Upper lobe of left lung (tissue), 6 donors: ENCODE measurements at regions not wholly inside any gene's neighbourhood (a gene's known extent, or its start where the extent isn't known, plus 50 kb on each side); places are given as distances from the start of the nearest gene placed in this dataset.

ENCODE experiments used
- ATAC-seq, 2 donors: fragments of 200-7000 bp; cut with Tn5 transposase; one replicate each; pipeline ENCODE4 v1.9.1; 2022; ENCODE audit warnings: mild to moderate bottlenecking in 2 of 2, moderate library complexity in 2 of 2; ENCODE audit not compliant: low FRiP score in 2 of 2
- DNase-seq, 2 donors: peaks; one replicate each; pipeline ENCODE4 v3.0.0-alpha.2; 2019 to 2020
- H3K27ac ChIP-seq, 4 donors: fragments of 200-600 bp; sonication (generic); one replicate each; pipeline ENCODE4 v1.5.1; 2016 to 2019
- H3K27me3 ChIP-seq, 4 donors: fragments of 200-600 bp; sonication (generic); one replicate each; pipeline ENCODE4 v1.5.1; 2017 to 2019
- H3K36me3 ChIP-seq, 4 donors: fragments of 200-600 bp; sonication (generic); one replicate each; pipeline ENCODE4 v1.5.1; 2016 to 2019
- H3K4me1 ChIP-seq, 4 donors: fragments of 200-600 bp; sonication (generic); one replicate each; pipeline ENCODE4 v1.5.1; 2018 to 2019
- H3K4me3 ChIP-seq, 4 donors: fragments of 200-600 bp; sonication (generic); one replicate each; pipeline ENCODE4 v1.5.1; 2017 to 2019; ENCODE audit warnings: mild to moderate bottlenecking in 2 of 4, moderate library complexity in 1 of 4
- H3K9me3 ChIP-seq, 4 donors: fragments of 200-600 bp; sonication (generic); one replicate each; pipeline ENCODE4 v1.5.1; 2018 to 2019
- CTCF ChIP-seq, 6 experiments: fragments of 450-650 bp in 4 of 6; fragments of 200-600 bp in 2 of 6; sonication (generic) in 2 of 6; IDR thresholded peaks; one replicate each; pipeline ENCODE4 v1.5.1; 2016 to 2019; ENCODE audit warnings: antibody characterized with exemption in 6 of 6
- EP300 ChIP-seq, 4 donors: sonication (generic); formaldehyde crosslinking; IDR thresholded peaks; one replicate each; pipeline ENCODE4 v1.5.1; 2017; ENCODE audit warnings: antibody characterized with exemption in 4 of 4, control low read depth in 2 of 4
- POLR2A ChIP-seq, 4 donors: fragments of 450-650 bp; IDR thresholded peaks; one replicate each; pipeline ENCODE4 v1.5.1; 2016 to 2017; ENCODE audit warnings: antibody characterized with exemption in 4 of 4, mild to moderate bottlenecking in 2 of 4
- POLR2AphosphoS5 ChIP-seq, 2 donors: sonication (generic); formaldehyde crosslinking; IDR thresholded peaks; one replicate each; pipeline ENCODE4 v1.5.1; 2017; ENCODE audit warnings: antibody characterized with exemption in 2 of 2
- WGBS, 2 donors: methylation state at CpG; one replicate each; pipeline ENCODE4 v1.1.5; 2017 to 2018; 5-methylcytosine and 5-hydroxymethylcytosine counted together
- donor health status: DM: no; HTN: no; CAD: no; lungs with moderate emphysema.
- donor health status: DM: no; HTN: yes; CAD: no; lungs with severe emphysema.

DNA sequence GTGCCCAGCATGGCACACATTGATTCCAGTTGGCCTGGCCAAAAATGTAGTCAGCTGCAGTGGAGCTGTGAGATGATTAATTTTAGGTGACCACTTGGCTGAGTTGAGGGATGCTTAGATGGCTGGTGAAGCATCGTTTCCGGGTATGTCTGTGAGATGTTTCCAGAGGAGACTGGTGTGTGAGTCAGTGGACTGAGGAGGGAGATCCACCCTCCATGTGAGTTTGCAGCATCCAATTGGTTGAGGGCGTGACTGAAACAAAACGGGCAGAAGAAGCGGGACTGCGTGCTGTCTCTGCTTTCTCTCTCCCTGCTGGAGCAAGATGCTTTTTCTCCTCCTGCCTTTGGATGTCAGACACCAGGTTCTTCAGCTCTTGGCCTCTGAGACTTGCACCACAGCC lies 68.2 kb upstream of the DSCAM start:
- Histone ChIP-seq H3K36me3 (no peaks in the 10 kb centered on the region), H3K4me1 (no peaks in the 10 kb centered on the region), H3K4me3 (no peak overlapping the region), H3K9me3 (no peaks in the 10 kb centered on the region), H3K27ac (no peak overlapping the region), H3K27me3 (no peaks in the 10 kb centered on the region)
- ATAC-seq (no peak), DNase-seq (no peak)
- WGBS, 2 donors: 84 to 92% methylated on average over 6 of the region's 6 CpGs
- TF ChIP-seq CTCF (IDR thresholded peaks at IDR 0.05) (no peak), EP300 (IDR thresholded peaks at IDR 0.05) (no peak), POLR2A (IDR thresholded peaks at IDR 0.05) (no peak), POLR2AphosphoS5 (IDR thresholded peaks at IDR 0.05) (no peak)

GRCh38 chr21:40923407-40923806 lies 76.4 kb upstream of the DSCAM start:
- no peaks in the 10 kb centered on the region for H3K27me3 ChIP-seq
- H3K27ac ChIP-seq: no peak overlapping the region
- H3K4me1 ChIP-seq: no peaks in the 10 kb centered on the region
- no peaks in the 10 kb centered on the region for H3K36me3 ChIP-seq
- peaks cover 0 to 4% (median 2%) of the 10 kb centered on the region in 4 donors for H3K9me3 ChIP-seq
- ATAC-seq: no peak
- DNase-seq: no peak
- H3K4me3 ChIP-seq: no peak overlapping the region
- no peak for TF ChIP-seq POLR2A (IDR thresholded peaks at IDR 0.05)
- no peak for TF ChIP-seq EP300 (IDR thresholded peaks at IDR 0.05)
- no peak for TF ChIP-seq POLR2AphosphoS5 (IDR thresholded peaks at IDR 0.05)
- no peak for TF ChIP-seq CTCF (IDR thresholded peaks at IDR 0.05)
- 67% methylated on average over 8 of the region's 8 CpGs for whole genome bisulfite sequencing, 2 donors

GRCh38 chr21:40923901-40924300 lies 76.9 kb upstream of the DSCAM start:
- no peaks in the 10 kb centered on the region for H3K4me1 ChIP-seq
- no peak overlapping the region for H3K4me3 ChIP-seq
- H3K9me3 ChIP-seq: peaks cover 0 to 6% (median 3%) of the 10 kb centered on the region in 4 donors
- no peaks in the 10 kb centered on the region for H3K27me3 ChIP-seq
- 80 to 85% methylated on average over 6 to 7 of the region's 7 CpGs for WGBS, 2 donors
- no peaks in the 10 kb centered on the region for H3K36me3 ChIP-seq
- H3K27ac ChIP-seq: no peak overlapping the region
- DNase-seq (no peak), ATAC-seq (no peak)
- TF ChIP-seq EP300 (IDR thresholded peaks at IDR 0.05): no peak
- TF ChIP-seq POLR2A (IDR thresholded peaks at IDR 0.05): no peak
- no peak for TF ChIP-seq CTCF (IDR thresholded peaks at IDR 0.05)
- no peak for TF ChIP-seq POLR2AphosphoS5 (IDR thresholded peaks at IDR 0.05)

DNA sequence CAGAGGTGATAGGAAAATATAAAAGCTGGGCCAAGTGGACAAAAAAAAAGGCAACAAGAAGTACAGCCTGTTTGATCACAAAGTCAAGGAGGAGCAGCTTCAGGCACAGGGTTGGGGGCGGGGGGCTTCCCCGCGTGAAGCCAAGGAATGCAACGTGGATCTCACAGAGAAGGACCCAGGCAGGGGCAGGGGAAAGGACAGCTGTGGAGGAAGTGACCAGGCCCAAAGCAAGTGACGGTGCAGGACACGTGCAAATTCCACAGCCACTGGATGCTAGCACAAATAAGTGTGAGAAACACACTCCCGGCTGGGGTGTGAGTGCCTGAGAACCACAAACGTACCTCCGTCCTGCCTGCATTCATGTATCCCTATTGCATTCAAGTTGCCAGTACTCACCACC lies 77.7 kb upstream of the DSCAM start:
- H3K9me3 ChIP-seq: peaks cover 0 to 8% (median 6%) of the 10 kb centered on the region in 4 donors
- H3K4me1 ChIP-seq: no peaks in the 10 kb centered on the region
- 55 to 60% methylated on average over 9 of the region's 9 CpGs for WGBS, 2 donors
- H3K27ac ChIP-seq: no peak overlapping the region
- ATAC-seq: no peak
- H3K4me3 ChIP-seq: no peak overlapping the region
- peak in 1 of 2 donors; percentile 23 for DNase-seq
- TF ChIP-seq EP300 (IDR thresholded peaks at IDR 0.05): no peak
- TF ChIP-seq CTCF (IDR thresholded peaks at IDR 0.05): no peak
- no peak for TF ChIP-seq POLR2AphosphoS5 (IDR thresholded peaks at IDR 0.05)
- no peaks in the 10 kb centered on the region for H3K27me3 ChIP-seq
- no peaks in the 10 kb centered on the region for H3K36me3 ChIP-seq

DNA sequence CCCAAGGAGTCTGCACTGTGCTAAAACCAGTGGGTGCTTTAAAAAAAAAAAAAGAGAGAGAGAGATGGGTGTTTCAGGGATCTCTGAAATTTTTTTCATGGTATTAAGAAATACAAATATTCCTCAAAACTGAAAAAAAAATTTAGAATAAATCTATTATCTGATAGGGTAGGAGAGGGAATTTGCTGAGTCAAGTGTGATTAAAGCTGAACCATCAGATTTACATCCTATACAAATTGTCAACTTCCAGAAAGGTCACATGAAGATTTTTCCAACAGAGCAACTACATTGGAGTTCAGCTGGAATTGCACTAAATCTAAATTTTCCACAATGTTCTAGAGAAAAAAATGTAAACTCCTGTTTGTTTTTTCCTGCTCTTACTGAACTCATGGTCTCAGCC lies 79.3 kb upstream of the DSCAM start:
- H3K36me3 ChIP-seq: no peaks in the 10 kb centered on the region
- DNase-seq (no peak), ATAC-seq (no peak)
- H3K9me3 ChIP-seq: peaks cover 0 to 12% (median 6%) of the 10 kb centered on the region in 4 donors
- no peak overlapping the region for H3K27ac ChIP-seq
- no peaks in the 10 kb centered on the region for H3K4me1 ChIP-seq
- no peaks in the 10 kb centered on the region for H3K27me3 ChIP-seq
- H3K4me3 ChIP-seq: no peak overlapping the region
- TF ChIP-seq CTCF (IDR thresholded peaks at IDR 0.05) (no peak), POLR2AphosphoS5 (IDR thresholded peaks at IDR 0.05) (no peak), POLR2A (IDR thresholded peaks at IDR 0.05) (no peak), EP300 (IDR thresholded peaks at IDR 0.05) (no peak)
